GM20000 (cell line): ENCODE measurements at regions not wholly inside any gene's neighbourhood (a gene's known extent, or its start where the extent isn't known, plus 50 kb on each side); places are given as distances from the start of the nearest gene placed in this dataset.
A peak's percentile ranks its signal among the peaks of the same experiment; 100 is the strongest.

Experiments used
- DNase-seq: peaks from one replicate; pipeline ENCODE4 v3.0.0; 2012; ENCODE audit warnings: low spot score
- TF ChIP-seq, protein P1 (sequence below): IDR thresholded peaks from 2 replicates; pipeline ENCODE4 v1.5.1; 2012; ENCODE audit warnings: mild to moderate bottlenecking, control low read depth; ENCODE audit errors: extremely low read depth, missing control alignments

DNA sequence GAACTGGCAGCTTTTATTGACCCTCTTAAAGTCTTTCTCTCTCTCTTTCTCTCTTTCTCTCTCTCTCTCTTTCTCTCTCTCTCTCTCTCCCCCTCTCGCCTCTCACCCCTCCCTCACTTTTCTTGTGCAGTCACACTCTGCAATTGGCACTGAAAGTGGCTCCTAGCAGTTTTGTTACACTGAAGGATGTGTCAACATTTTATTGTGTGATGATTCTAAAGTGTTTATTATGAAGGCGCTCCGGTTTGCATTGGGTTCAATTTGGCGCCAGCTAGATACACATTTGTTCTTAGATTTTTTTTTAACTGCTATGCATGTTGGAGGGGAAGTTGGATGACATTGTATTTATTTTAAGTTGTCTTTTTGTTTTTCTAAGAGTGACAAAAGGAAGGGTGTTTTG lies 64.0 kb upstream of the CHRM3 start:
- TF ChIP-seq, protein P1, sequence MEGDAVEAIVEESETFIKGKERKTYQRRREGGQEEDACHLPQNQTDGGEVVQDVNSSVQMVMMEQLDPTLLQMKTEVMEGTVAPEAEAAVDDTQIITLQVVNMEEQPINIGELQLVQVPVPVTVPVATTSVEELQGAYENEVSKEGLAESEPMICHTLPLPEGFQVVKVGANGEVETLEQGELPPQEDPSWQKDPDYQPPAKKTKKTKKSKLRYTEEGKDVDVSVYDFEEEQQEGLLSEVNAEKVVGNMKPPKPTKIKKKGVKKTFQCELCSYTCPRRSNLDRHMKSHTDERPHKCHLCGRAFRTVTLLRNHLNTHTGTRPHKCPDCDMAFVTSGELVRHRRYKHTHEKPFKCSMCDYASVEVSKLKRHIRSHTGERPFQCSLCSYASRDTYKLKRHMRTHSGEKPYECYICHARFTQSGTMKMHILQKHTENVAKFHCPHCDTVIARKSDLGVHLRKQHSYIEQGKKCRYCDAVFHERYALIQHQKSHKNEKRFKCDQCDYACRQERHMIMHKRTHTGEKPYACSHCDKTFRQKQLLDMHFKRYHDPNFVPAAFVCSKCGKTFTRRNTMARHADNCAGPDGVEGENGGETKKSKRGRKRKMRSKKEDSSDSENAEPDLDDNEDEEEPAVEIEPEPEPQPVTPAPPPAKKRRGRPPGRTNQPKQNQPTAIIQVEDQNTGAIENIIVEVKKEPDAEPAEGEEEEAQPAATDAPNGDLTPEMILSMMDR, result no peak
- no peak for DNase-seq

DNA sequence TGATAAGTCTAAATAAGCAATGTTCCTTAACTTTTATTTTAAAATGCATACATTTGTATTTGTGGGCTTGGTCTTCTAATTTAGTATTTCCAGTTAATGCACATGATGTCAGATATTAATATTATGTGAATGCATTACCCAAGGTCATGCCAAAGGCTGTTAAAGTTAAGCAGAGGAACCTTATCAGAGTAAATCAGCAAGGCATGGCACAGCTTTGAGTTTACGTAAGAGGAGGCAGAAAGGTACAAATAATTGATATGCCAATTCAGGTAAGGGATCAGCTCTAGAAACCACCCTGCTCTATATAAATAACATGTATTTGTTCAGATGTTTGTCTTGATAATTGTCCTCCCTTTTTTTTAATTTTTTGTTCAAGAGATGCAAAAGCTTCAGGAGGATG lies 64.5 kb upstream of the CHRM3 start:
- no peak for DNase-seq
- TF ChIP-seq, protein P1, result no peak

DNA sequence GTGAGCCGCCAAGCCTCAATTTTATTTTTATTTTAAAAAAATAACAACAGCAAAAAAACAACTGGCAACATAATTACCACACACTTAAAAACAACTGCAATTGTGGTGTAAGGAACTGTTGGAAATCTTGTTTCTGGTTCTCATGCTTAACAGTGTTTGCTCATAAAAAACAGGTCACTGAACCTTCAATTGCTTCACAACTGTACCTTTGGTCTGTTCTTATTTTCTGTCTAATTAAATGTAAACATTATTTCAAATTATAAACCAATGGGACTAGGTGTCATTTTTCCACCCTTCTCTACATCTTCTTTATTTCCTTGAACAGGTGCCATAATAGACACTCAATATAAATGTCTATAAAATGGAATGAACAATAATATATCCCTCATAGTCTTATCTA lies 68.4 kb upstream of the CHRM3 start:
- TF ChIP-seq, protein P1, result no peak
- no peak for DNase-seq

DNA sequence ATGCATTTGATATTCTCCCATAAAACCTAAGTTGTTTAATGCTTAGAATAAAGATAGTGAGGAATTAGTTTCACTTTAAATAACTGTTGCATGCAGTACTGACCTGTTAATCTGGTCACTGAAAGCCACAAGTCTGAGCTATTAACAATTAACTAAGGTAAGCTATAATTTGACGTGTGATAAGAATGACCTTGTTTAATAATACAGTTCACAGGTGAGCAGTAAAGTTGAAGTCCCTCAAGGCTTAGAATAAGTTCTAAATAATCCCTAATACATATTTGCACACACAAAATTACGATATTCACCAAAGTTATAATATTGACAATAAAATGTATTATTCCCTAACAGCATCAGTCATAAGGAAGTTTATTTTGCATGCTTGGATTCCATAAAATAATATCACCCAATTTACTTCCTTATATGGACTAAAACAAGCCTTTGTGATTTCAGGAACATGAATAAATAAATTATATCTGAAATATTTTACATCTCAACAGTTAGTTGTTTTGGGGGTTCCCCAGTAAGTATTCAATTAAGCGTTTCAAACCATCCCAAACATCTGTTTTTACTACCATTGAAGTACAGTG lies 70.6 kb upstream of the CHRM3 start:
- DNase-seq, result no peak
- TF ChIP-seq, protein P1, result no peak

DNA sequence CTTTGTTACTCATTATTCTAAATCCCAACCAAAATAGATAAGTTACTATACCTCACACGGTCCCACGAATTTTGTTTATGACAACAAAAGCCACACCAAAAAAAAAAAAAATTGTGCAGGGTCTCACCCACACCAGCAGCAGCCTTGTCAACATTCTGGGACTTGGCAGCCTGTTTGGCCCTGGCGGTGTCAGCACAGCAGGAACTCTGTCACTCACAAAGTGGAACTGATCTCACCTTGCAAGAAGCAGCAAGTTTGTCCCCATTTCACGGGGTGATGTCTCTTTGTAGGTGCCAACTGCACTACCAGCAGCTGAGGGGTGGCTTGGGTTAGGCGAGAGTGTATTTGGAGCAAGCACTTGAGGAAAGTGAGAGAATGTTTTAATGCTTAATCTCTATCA lies 75.0 kb upstream of the CHRM3 start:
- no peak for DNase-seq
- TF ChIP-seq, protein P1, result no peak

DNA sequence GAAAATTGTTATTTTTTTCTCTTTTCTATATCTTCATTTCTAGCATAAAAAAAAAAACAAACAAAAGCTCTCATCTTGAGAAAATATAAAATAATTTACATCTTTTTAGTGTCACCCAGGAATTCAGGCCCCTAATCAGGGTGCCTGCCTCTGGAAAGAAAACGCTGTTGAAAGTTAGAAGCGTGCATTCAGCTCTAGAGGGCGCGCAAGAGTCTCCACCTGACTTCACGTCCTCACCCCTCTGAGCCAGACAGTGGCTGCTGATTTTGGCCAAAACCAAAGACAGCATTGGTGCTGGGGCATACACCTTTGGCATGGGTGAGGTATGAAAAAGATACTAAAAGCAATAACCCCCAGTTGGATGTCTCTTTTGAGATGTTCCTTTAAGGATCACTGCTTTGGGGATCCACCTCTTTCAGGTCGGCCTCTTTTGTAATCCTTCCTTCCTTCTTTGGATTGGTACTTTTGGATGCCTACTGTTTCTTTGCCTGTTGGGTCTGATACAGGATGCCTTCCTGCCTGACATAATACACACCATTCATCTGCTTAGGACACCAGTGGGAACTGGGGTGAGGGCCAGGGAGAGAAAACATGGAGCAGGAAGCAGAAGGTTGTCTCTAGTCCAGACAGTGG lies 77.6 kb upstream of the CHRM3 start:
- DNase-seq, result no peak
- TF ChIP-seq, protein P1, result peak; percentile 14

DNA sequence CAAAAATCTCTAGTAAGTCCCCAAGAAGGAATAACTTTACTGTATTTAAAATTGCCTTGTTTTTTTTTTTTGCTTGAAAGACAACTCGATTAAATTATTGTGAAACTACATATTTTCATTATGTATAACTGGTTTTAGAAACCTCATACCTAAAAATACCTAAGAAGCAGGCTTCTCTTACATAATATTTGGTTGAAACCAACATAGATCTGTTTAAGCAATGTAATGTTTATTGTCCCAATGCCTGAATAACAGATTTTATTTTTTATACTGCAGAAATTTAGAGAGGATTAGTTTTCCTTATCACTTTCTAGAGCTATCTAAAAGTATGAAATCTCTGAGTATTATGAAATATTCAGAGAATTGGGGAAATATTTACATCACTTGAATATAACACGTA lies 78.5 kb upstream of the CHRM3 start:
- DNase-seq, result no peak
- TF ChIP-seq, protein P1, result no peak
